Neural cell (in vitro differentiated cells): ENCODE measurements at regions not wholly inside any gene's neighbourhood (a gene's known extent, or its start where the extent isn't known, plus 50 kb on each side); places are given as distances from the start of the nearest gene placed in this dataset.

Experiments used
- H2AFZ ChIP-seq: fragments of 200-600, 300-800 bp; sonication (generic), shearing (Covaris generic); 2 replicates; pipeline ENCODE4 v1.6.0; 2014; ENCODE audit warnings: low read depth, mild to moderate bottlenecking, antibody characterized with exemption, low read length, moderate library complexity
- H3F3A ChIP-seq: fragments of 200-600 bp; shearing (Covaris generic); 2 replicates; pipeline ENCODE4 v1.6.1; 2016; ENCODE audit warnings: mild to moderate bottlenecking, moderate library complexity, mixed read lengths, antibody characterized with exemption, low read length; ENCODE audit not compliant: insufficient read depth, poor library complexity, severe bottlenecking
- H3K27ac ChIP-seq: fragments of 200-600, 300-800 bp; sonication (generic), shearing (Covaris generic); 2 replicates; pipeline ENCODE4 v1.5.1; 2014; ENCODE audit warnings: mild to moderate bottlenecking, low read length, moderate library complexity
- H3K27me3 ChIP-seq: fragments of 300-800, 200-600 bp; sonication (generic), shearing (Covaris generic); 2 replicates; pipeline ENCODE4 v1.6.0; 2014; ENCODE audit warnings: mild to moderate bottlenecking, low read depth, low read length, moderate library complexity; ENCODE audit not compliant: insufficient read depth
- H3K36me3 ChIP-seq: fragments of 300-800, 200-600 bp; sonication (generic), shearing (Covaris generic); 2 replicates; pipeline ENCODE4 v1.5.1; 2014; ENCODE audit warnings: mild to moderate bottlenecking, antibody characterized with exemption, low read length, moderate library complexity; ENCODE audit not compliant: insufficient read depth
- H3K4me2 ChIP-seq: fragments of 300-800, 200-600 bp; sonication (generic), shearing (Covaris generic); 2 replicates; pipeline ENCODE4 v1.6.0; 2014; ENCODE audit warnings: mild to moderate bottlenecking, low read length
- H3K4me3 ChIP-seq: fragments of 300-800, 200-600 bp; sonication (generic), shearing (Covaris generic); 2 replicates; pipeline ENCODE4 v1.5.1; 2014; ENCODE audit warnings: mild to moderate bottlenecking, low read length, moderate library complexity
- H3K79me2 ChIP-seq: fragments of 200-600 bp; shearing (Covaris generic); replicated peaks from 2 replicates; pipeline ENCODE4 v1.6.0; 2014; ENCODE audit warnings: mild to moderate bottlenecking, low read length, moderate library complexity; ENCODE audit not compliant: insufficient read depth
- H3K9ac ChIP-seq: fragments of 300-800, 200-600 bp; sonication (generic), shearing (Covaris generic); 2 replicates; pipeline ENCODE4 v1.6.1; 2016; ENCODE audit warnings: mild to moderate bottlenecking, low read length, mixed read lengths
- H3K9me2 ChIP-seq: fragments of 200-600 bp; shearing (Covaris generic); 2 replicates; pipeline ENCODE4 v1.6.1; 2016; ENCODE audit warnings: mild to moderate bottlenecking, low read length, mixed read lengths; ENCODE audit not compliant: insufficient read depth
- H3K9me3 ChIP-seq: fragments of 200-600, 300-800 bp; sonication (generic), shearing (Covaris generic); 2 replicates; pipeline ENCODE4 v1.6.1; 2016; ENCODE audit warnings: mild to moderate bottlenecking, mixed run types, low read length, moderate library complexity, mixed read lengths
- H4K20me1 ChIP-seq: fragments of 200-600 bp; shearing (Covaris generic); 2 replicates; pipeline ENCODE4 v1.6.1; 2016; ENCODE audit warnings: mild to moderate bottlenecking, mixed run types; ENCODE audit not compliant: insufficient read depth
- CTCF ChIP-seq: fragments of 450-650 bp; IDR thresholded peaks from 2 replicates; pipeline ENCODE4 v1.5.1; 2014; ENCODE audit warnings: antibody characterized with exemption, mild to moderate bottlenecking, moderate library complexity; ENCODE audit not compliant: poor library complexity, severe bottlenecking
- EP300 ChIP-seq: fragments of 450-650 bp; conservative IDR thresholded peaks from 2 replicates; pipeline ENCODE4 v1.6.1; 2014; ENCODE audit warnings: antibody characterized with exemption, mild to moderate bottlenecking, moderate library complexity; ENCODE audit not compliant: poor library complexity, severe bottlenecking
- EZH2 ChIP-seq: fragments of 200-600, 300-800 bp; shearing (Covaris generic), sonication (generic); IDR thresholded peaks from 2 replicates; pipeline ENCODE4 v1.6.1; 2014; ENCODE audit warnings: antibody characterized with exemption, low read length, borderline replicate concordance, mild to moderate bottlenecking; ENCODE audit not compliant: insufficient read depth, poor library complexity, severe bottlenecking
- MXI1 ChIP-seq: fragments of 450-650 bp; conservative IDR thresholded peaks from 2 replicates; pipeline ENCODE4 v1.6.1; 2014; ENCODE audit warnings: antibody characterized with exemption, mild to moderate bottlenecking; ENCODE audit not compliant: poor library complexity, severe bottlenecking
- POLR2AphosphoS5 ChIP-seq: IDR thresholded peaks from 2 replicates; pipeline ENCODE4 v1.6.1; 2012
- RAD21 ChIP-seq: fragments of 450-650 bp; conservative IDR thresholded peaks from 2 replicates; pipeline ENCODE4 v1.6.1; 2014; ENCODE audit warnings: antibody characterized with exemption, mild to moderate bottlenecking, moderate library complexity
- SMC3 ChIP-seq: fragments of 450-650 bp; conservative IDR thresholded peaks from 2 replicates; pipeline ENCODE4 v1.6.1; 2014; ENCODE audit warnings: antibody characterized with exemption, mild to moderate bottlenecking, moderate library complexity; ENCODE audit not compliant: poor library complexity
- TAF1 ChIP-seq: IDR thresholded peaks from 2 replicates; pipeline ENCODE4 v1.6.1; 2012; ENCODE audit warnings: low read depth
- TF ChIP-seq, protein P1 (sequence below): IDR thresholded peaks from 2 replicates; pipeline ENCODE4 v1.6.1; 2012; ENCODE audit warnings: borderline replicate concordance

DNA sequence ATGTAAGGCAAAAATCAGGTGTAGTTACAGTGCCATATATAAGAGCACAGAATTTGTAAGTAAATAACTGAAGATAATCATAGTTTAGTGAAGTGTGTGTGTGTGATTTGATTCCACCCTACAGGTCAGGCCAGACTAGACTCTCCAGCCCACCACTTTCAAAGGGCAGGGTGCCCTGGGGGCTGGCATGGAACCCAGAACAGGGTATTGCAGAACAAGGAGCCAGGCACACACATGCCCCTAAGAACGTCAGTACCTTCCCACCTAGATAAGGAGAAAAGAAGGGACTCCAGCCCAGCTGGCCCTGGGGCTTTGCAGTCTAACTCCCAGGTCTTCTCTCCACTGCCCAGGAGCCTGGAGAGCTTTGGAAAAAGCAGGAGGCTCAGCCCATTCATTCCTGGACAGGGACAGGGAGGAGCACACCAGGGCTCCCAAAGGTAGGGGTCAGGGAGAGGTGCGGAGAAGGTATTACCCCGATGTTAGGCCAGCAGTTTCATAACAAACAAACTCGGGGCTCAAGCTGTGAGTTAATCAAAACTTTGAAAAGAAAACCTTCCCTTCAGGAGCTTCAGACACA, 149.7 kb upstream of the VANGL1 start:
- Histone ChIP-seq H3K4me2 (no peak overlapping the region), H3K27ac (no peak overlapping the region), H3K9me2 (no peaks in the 10 kb centered on the region), H3K36me3 (no peaks in the 10 kb centered on the region), H3K27me3 (no peaks in the 10 kb centered on the region), H4K20me1 (no peaks in the 10 kb centered on the region), H3K9me3 (no peaks in the 10 kb centered on the region), H3K9ac (no peak overlapping the region), H3K4me3 (no peak overlapping the region), H2AFZ (no peak overlapping the region), H3K79me2 (no peaks in the 10 kb centered on the region), H3F3A (no peaks in the 10 kb centered on the region)
- TF ChIP-seq MXI1 (no peak), EZH2 (no peak), POLR2AphosphoS5 (no peak), RAD21 (no peak), SMC3 (no peak), CTCF (no peak), EP300 (no peak), TAF1 (no peak)
- TF ChIP-seq, protein P1, sequence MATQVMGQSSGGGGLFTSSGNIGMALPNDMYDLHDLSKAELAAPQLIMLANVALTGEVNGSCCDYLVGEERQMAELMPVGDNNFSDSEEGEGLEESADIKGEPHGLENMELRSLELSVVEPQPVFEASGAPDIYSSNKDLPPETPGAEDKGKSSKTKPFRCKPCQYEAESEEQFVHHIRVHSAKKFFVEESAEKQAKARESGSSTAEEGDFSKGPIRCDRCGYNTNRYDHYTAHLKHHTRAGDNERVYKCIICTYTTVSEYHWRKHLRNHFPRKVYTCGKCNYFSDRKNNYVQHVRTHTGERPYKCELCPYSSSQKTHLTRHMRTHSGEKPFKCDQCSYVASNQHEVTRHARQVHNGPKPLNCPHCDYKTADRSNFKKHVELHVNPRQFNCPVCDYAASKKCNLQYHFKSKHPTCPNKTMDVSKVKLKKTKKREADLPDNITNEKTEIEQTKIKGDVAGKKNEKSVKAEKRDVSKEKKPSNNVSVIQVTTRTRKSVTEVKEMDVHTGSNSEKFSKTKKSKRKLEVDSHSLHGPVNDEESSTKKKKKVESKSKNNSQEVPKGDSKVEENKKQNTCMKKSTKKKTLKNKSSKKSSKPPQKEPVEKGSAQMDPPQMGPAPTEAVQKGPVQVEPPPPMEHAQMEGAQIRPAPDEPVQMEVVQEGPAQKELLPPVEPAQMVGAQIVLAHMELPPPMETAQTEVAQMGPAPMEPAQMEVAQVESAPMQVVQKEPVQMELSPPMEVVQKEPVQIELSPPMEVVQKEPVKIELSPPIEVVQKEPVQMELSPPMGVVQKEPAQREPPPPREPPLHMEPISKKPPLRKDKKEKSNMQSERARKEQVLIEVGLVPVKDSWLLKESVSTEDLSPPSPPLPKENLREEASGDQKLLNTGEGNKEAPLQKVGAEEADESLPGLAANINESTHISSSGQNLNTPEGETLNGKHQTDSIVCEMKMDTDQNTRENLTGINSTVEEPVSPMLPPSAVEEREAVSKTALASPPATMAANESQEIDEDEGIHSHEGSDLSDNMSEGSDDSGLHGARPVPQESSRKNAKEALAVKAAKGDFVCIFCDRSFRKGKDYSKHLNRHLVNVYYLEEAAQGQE: no peak

GRCh38 chr1:115491298-115492018, 150.3 kb upstream of the VANGL1 start:
- no peak overlapping the region for H3K4me2 ChIP-seq
- no peaks in the 10 kb centered on the region for H3K9me2 ChIP-seq
- H3K9me3 ChIP-seq: no peaks in the 10 kb centered on the region
- TF ChIP-seq SMC3 (no peak), MXI1 (no peak), POLR2AphosphoS5 (no peak), TAF1 (no peak), RAD21 (no peak), EZH2 (no peak), EP300 (no peak), CTCF (no peak)
- TF ChIP-seq, protein P1: no peak
- no peaks in the 10 kb centered on the region for H3K79me2 ChIP-seq
- no peaks in the 10 kb centered on the region for H4K20me1 ChIP-seq
- H3F3A ChIP-seq: no peaks in the 10 kb centered on the region
- no peak overlapping the region for H3K27ac ChIP-seq
- no peak overlapping the region for H2AFZ ChIP-seq
- no peaks in the 10 kb centered on the region for H3K36me3 ChIP-seq
- H3K27me3 ChIP-seq: no peaks in the 10 kb centered on the region
- H3K9ac ChIP-seq: no peak overlapping the region
- H3K4me3 ChIP-seq: no peak overlapping the region
